ENCODE measurements at regions not wholly inside any gene's neighbourhood (a gene's known extent, or its start where the extent isn't known, plus 50 kb on each side); places are given as distances from the start of the nearest gene placed in this dataset.

- no peak overlapping the region for H3K27ac ChIP-seq
- intact Hi-C loops (cut with DNase I) = no loop called here
- no peaks in the 10 kb centered on the region for H3K9me3 ChIP-seq (replicated peaks in 1 of 3)
- no peaks in the 10 kb centered on the region for H3K36me3 ChIP-seq (replicated peaks in 1 of 2)
- 66 to 74% (median 70%) methylated on average over 6 of the region's 6 CpGs for WGBS, 4 donors
- H3K4me3 ChIP-seq = no peak overlapping the region
- no peak for DNase-seq
- no peaks in the 10 kb centered on the region for H3K27me3 ChIP-seq
- TF ChIP-seq POLR2A (IDR thresholded peaks at IDR 0.05) = no peak
- TF ChIP-seq CTCF (IDR thresholded peaks at IDR 0.05) = no peak
- H3K4me1 ChIP-seq (replicated peaks in 1 of 2) = no peaks in the 10 kb centered on the region
Measured at GRCh38 chr2:187988348-187988747, 303.3 kb upstream of the GULP1 start.

GRCh38 chr2:187989925-187990623 lies 301.6 kb upstream of the GULP1 start:
- no peak for DNase-seq
- no peak overlapping the region for H3K27ac ChIP-seq
- no peaks in the 10 kb centered on the region for H3K27me3 ChIP-seq
- no peak overlapping the region for H3K4me3 ChIP-seq
- intact Hi-C loops (cut with DNase I) = no loop called here
- 76 to 80% (median 78%) methylated on average over 2 of the region's 2 CpGs for WGBS, 4 donors
- TF ChIP-seq POLR2A (IDR thresholded peaks at IDR 0.05) (no peak), CTCF (IDR thresholded peaks at IDR 0.05) (no peak)
- no peaks in the 10 kb centered on the region for H3K36me3 ChIP-seq (replicated peaks in 1 of 2)
- no peaks in the 10 kb centered on the region for H3K9me3 ChIP-seq (replicated peaks in 1 of 3)
- no peaks in the 10 kb centered on the region for H3K4me1 ChIP-seq (replicated peaks in 1 of 2)

GRCh38 chr2:187991389-187991788 lies 300.3 kb upstream of the GULP1 start:
- DNase-seq = no peak
- TF ChIP-seq POLR2A (IDR thresholded peaks at IDR 0.05) = no peak
- no peak for TF ChIP-seq CTCF (IDR thresholded peaks at IDR 0.05)
- Histone ChIP-seq H3K36me3 (replicated peaks in 1 of 2) (no peaks in the 10 kb centered on the region), H3K27me3 (no peaks in the 10 kb centered on the region), H3K4me3 (no peak overlapping the region), H3K4me1 (replicated peaks in 1 of 2) (no peaks in the 10 kb centered on the region), H3K27ac (no peak overlapping the region), H3K9me3 (replicated peaks in 1 of 3) (no peaks in the 10 kb centered on the region)
- intact Hi-C loops (cut with DNase I) = no loop called here
- 84 to 100% (median 96%) methylated on average over 1 of the region's 1 CpG for WGBS, 4 donors

- no peak overlapping the region for H3K4me3 ChIP-seq
- intact Hi-C loops (cut with DNase I) = no loop called here
- no peaks in the 10 kb centered on the region for H3K27me3 ChIP-seq
- peak in 6 of 7 donors; percentile 9 to 87 (median 34) for DNase-seq
- no peaks in the 10 kb centered on the region for H3K9me3 ChIP-seq (replicated peaks in 1 of 3)
- no peaks in the 10 kb centered on the region for H3K36me3 ChIP-seq (replicated peaks in 1 of 2)
- 62 to 73% (median 70%) methylated on average over 4 to 5 of the region's 5 CpGs for WGBS, 4 donors
- no peak overlapping the region for H3K27ac ChIP-seq
- no peaks in the 10 kb centered on the region for H3K4me1 ChIP-seq (replicated peaks in 1 of 2)
- TF ChIP-seq CTCF (IDR thresholded peaks at IDR 0.05) (no peak), POLR2A (IDR thresholded peaks at IDR 0.05) (no peak)
Measured at GRCh38 chr2:187994464-187995331, 297.0 kb upstream of the GULP1 start.

Data from adrenal gland (tissue), 9 donors.